ENCODE measurements at regions not wholly inside any gene's neighbourhood (a gene's known extent, or its start where the extent isn't known, plus 50 kb on each side); places are given as distances from the start of the nearest gene placed in this dataset.

- DNase-seq (ENCODE audit: low spot score): no peak
These were observed 84.6 kb upstream of the ANO3 start for GRCh38 chr11:26247340-26247739.

DNA sequence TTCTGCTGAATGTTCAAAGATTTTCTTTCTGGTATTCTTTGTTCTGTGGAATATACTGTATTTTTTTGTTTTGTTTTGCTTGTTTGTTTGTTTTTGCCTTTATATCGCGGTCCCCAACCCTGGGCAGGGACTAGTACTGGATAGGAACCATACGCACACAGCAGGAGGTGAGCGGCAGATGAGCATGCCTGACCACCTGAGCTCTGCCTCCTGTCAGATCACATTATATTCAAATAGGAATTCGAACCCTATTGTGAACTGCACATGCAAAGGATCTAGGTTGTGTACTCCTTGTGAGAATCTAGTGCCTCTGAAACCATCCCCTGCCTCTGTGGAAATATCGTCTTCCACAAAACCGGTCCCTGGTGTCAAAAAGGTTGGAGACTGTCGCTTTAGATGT is 83.3 kb upstream of the ANO3 start:
- DNase-seq (ENCODE audit: low spot score): no peak

DNA sequence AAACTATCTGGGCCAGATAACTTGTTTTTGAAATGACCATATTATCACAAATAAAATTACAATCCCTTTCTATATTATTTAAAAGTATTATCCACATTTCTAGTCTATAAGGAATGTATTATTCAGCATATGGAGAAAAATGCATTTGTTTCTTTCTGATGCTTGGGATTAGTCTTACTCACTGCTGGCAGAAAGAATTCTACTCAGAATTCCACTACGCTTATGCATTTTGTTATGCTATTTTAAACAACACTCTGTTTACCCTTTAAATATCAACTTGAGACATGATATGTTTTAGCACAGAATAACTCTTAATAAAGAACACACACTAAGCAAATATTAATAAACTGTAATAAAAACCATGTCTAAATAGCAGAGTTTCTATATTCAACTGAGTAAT is 77.6 kb upstream of the ANO3 start:
- DNase-seq (ENCODE audit: low spot score): no peak

DNA sequence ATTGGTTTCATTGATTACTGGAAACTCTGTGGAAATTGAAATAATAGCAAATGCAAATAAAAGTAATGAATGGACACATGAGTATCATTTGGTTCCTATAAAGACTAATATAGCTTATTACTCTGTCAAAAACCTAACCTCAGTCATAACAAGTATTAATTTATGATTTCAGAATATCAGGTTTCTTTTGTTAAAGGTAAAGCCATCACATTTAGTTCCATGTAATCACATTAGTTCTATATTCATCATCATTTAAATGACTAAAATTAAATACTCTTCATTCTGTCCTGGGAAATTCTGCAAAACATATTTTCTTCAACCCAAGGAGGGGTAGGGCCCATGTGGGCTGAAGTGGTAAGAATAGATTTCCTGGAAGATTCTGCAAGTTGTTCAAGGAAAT is 68.2 kb upstream of the ANO3 start:
- no peak for DNase-seq (ENCODE audit: low spot score)

DNA sequence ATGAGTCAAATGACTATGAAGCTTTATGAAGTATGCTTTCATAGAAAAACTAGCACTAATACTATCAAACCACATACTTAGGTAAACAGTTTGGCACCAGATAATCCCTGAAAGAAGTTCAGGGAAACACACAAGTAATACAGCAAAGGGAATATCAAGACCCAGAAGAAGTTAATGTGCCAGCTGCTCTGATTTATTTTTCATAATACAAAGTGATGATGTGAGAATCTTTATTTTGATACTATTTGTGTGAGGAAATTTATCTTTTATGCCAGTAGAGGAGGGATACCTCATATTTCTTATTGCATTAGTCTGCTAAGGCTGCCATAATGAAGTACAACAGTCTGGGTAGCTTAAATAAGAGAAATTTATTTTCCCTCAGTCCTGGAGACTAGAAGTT is 67.7 kb upstream of the ANO3 start:
- DNase-seq (ENCODE audit: low spot score): no peak

DNA sequence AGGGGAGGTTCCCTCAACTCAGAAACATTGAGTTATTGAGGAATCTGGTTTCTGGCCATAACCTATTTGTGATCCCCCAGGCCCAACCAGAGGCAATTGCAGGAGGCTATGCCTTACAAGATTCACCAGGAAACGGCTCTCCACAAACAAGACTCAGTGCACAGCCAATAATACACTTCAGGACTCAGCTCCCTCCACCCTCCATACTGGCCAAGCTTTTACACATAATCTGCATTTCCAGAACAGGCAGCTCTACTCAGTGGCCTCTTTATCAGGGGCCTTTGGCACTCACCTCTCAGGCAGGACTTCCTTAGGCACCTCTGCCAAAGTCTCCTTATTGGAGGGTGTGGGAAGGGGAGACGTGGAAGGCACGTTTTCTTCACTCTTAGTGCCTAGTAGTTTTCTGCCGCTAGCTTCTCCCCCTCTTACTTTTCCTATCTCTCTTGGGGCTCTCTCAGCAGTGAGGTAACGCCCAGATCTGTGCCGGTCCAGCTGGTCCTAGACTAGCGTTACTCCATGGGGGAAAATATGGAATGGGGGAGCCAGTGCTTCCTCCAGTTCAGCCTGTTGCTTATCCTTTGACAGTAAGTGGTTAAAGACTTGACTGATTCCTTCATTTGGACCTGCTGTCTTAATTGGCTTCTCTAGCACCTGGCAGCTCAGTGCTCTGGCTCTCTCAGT is 62.8 kb upstream of the ANO3 start:
- DNase-seq (ENCODE audit: low spot score): no peak

DNA sequence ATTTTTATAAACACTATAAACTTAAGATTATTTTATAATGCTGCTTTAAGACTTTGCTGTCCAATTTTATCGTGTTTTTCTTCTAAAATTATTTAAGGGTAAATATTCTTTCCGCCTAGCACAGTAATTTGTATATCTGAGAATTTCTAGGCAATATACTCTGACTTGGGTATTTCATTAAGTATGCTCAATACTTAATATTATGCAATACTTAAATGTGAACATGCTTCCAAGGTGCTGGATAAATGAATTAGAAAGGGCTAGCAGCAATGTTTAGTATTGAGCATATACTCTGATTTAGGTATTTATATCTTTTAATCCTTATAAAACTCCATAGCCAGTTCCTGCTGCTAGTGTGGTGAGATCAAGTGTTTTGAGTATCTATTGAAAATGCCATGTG is 60.3 kb upstream of the ANO3 start:
- no peak for DNase-seq (ENCODE audit: low spot score)

GRCh38 chr11:26276798-26277424 is 55.0 kb upstream of the ANO3 start:
- no peak for DNase-seq (ENCODE audit: low spot score)

GRCh38 chr11:26278354-26278753 is 53.6 kb upstream of the ANO3 start:
- no peak for DNase-seq (ENCODE audit: low spot score)
